ENCODE measurements at regions not wholly inside any gene's neighbourhood (a gene's known extent, or its start where the extent isn't known, plus 50 kb on each side); places are given as distances from the start of the nearest gene placed in this dataset.

GRCh38 chr1:82219841-82220240 is 419.1 kb downstream of the ADGRL2 start:
- TF ChIP-seq POLR2A (IDR thresholded peaks at IDR 0.05) (no peak), CTCF (IDR thresholded peaks at IDR 0.05) (no peak)

All from right lobe of liver (tissue), 4 donors.